ENCODE measurements at regions not wholly inside any gene's neighbourhood (a gene's known extent, or its start where the extent isn't known, plus 50 kb on each side); places are given as distances from the start of the nearest gene placed in this dataset.

GRCh38 chr5:71978216-71978615 lies 129.1 kb upstream of the MAP1B start:
- no peak overlapping the region for H2BK5ac ChIP-seq (ENCODE audit: low read depth, low read length, poor library complexity)
- H3K4ac ChIP-seq (ENCODE audit: low read depth, low read length) = no peak overlapping the region
- no peak overlapping the region for H3K4me3 ChIP-seq (ENCODE audit: low read depth, low read length)
- no peak overlapping the region for H4K91ac ChIP-seq (ENCODE audit: low read depth, low read length)
- H3K4me1 ChIP-seq (ENCODE audit: control insufficient read depth in 1 of 2, insufficient read depth in 2 of 2, low read length in 2 of 2) = peaks cover 0 to under 1% of the 10 kb centered on the region in 2 experiments
- H2AFZ ChIP-seq (ENCODE audit: insufficient read depth, low read length, poor library complexity) = no peak overlapping the region
- no peak overlapping the region for H3K23ac ChIP-seq (ENCODE audit: low read length)
- H3K9ac ChIP-seq (ENCODE audit: low read length) = no peak overlapping the region
- H3K36me3 ChIP-seq (ENCODE audit: control insufficient read depth in 1 of 2, insufficient read depth in 2 of 2, low read length in 2 of 2) = no peaks in the 10 kb centered on the region
- no peaks in the 10 kb centered on the region for H3K79me1 ChIP-seq (ENCODE audit: low read length)
- H3K27me3 ChIP-seq (ENCODE audit: insufficient read depth, low read length) = no peaks in the 10 kb centered on the region
- no CpG with 5 or more reads among the region's 1 CpG for WGBS (ENCODE audit: extremely low coverage, insufficient coverage, insufficient read length)
- no peaks in the 10 kb centered on the region for H3K79me2 ChIP-seq (ENCODE audit: control insufficient read depth, insufficient read depth, low read length, poor library complexity)
- H3K14ac ChIP-seq (ENCODE audit: low read length) = no peak overlapping the region
- H4K8ac ChIP-seq (ENCODE audit: low read depth, low read length) = no peak overlapping the region
- no peak overlapping the region for H3K27ac ChIP-seq (ENCODE audit: low read depth, low read length)
- H2BK12ac ChIP-seq (ENCODE audit: low read length) = no peak overlapping the region
- no peak overlapping the region for H3K18ac ChIP-seq (ENCODE audit: low read length)
- H4K12ac ChIP-seq (ENCODE audit: low read depth, low read length) = no peak overlapping the region
- no peak overlapping the region for H2BK120ac ChIP-seq (ENCODE audit: insufficient read depth, low read length, poor library complexity)
- no peak for DNase-seq
- H2AK5ac ChIP-seq (ENCODE audit: low read length) = no peak overlapping the region
- H3K9me3 ChIP-seq (ENCODE audit: insufficient read depth, low read depth, low read length) = no peaks in the 10 kb centered on the region
- H3K4me2 ChIP-seq (ENCODE audit: low read length) = no peak overlapping the region

GRCh38 chr5:71982717-71983395 lies 124.4 kb upstream of the MAP1B start:
- Histone ChIP-seq H3K27ac (ENCODE audit: low read depth, low read length) (no peak overlapping the region), H3K9me3 (ENCODE audit: insufficient read depth, low read depth, low read length) (no peaks in the 10 kb centered on the region), H2AK5ac (ENCODE audit: low read length) (no peak overlapping the region), H3K4ac (ENCODE audit: low read depth, low read length) (no peak overlapping the region), H4K8ac (ENCODE audit: low read depth, low read length) (no peak overlapping the region), H3K14ac (ENCODE audit: low read length) (no peak overlapping the region), H3K27me3 (ENCODE audit: insufficient read depth, low read length) (no peaks in the 10 kb centered on the region), H3K4me1 (ENCODE audit: control insufficient read depth in 1 of 2, insufficient read depth in 2 of 2, low read length in 2 of 2) (no peaks in the 10 kb centered on the region), H2AFZ (ENCODE audit: insufficient read depth, low read length, poor library complexity) (no peak overlapping the region), H3K36me3 (ENCODE audit: control insufficient read depth in 1 of 2, insufficient read depth in 2 of 2, low read length in 2 of 2) (no peaks in the 10 kb centered on the region), H3K18ac (ENCODE audit: low read length) (no peak overlapping the region), H2BK120ac (ENCODE audit: insufficient read depth, low read length, poor library complexity) (no peak overlapping the region), H3K4me3 (ENCODE audit: low read depth, low read length) (no peak overlapping the region), H4K12ac (ENCODE audit: low read depth, low read length) (no peak overlapping the region), H3K23ac (ENCODE audit: low read length) (no peak overlapping the region), H2BK12ac (ENCODE audit: low read length) (no peak overlapping the region), H3K9ac (ENCODE audit: low read length) (no peak overlapping the region), H3K79me1 (ENCODE audit: low read length) (no peaks in the 10 kb centered on the region), H2BK5ac (ENCODE audit: low read depth, low read length, poor library complexity) (no peak overlapping the region), H3K4me2 (ENCODE audit: low read length) (no peak overlapping the region), H3K79me2 (ENCODE audit: control insufficient read depth, insufficient read depth, low read length, poor library complexity) (no peaks in the 10 kb centered on the region), H4K91ac (ENCODE audit: low read depth, low read length) (no peak overlapping the region)
- no peak for DNase-seq
- WGBS (ENCODE audit: extremely low coverage, insufficient coverage, insufficient read length) = no CpG with 5 or more reads among the region's 2 CpGs

GRCh38 chr5:71986101-71986500 lies 121.2 kb upstream of the MAP1B start:
- no peaks in the 10 kb centered on the region for H3K79me2 ChIP-seq (ENCODE audit: control insufficient read depth, insufficient read depth, low read length, poor library complexity)
- H2AFZ ChIP-seq (ENCODE audit: insufficient read depth, low read length, poor library complexity) = no peak overlapping the region
- H3K4me3 ChIP-seq (ENCODE audit: low read depth, low read length) = no peak overlapping the region
- no CpG with 5 or more reads among the region's 2 CpGs for WGBS (ENCODE audit: extremely low coverage, insufficient coverage, insufficient read length)
- H2BK120ac ChIP-seq (ENCODE audit: insufficient read depth, low read length, poor library complexity) = no peak overlapping the region
- H4K8ac ChIP-seq (ENCODE audit: low read depth, low read length) = no peak overlapping the region
- H3K18ac ChIP-seq (ENCODE audit: low read length) = no peak overlapping the region
- no peak overlapping the region for H4K91ac ChIP-seq (ENCODE audit: low read depth, low read length)
- H4K12ac ChIP-seq (ENCODE audit: low read depth, low read length) = no peak overlapping the region
- H3K79me1 ChIP-seq (ENCODE audit: low read length) = no peaks in the 10 kb centered on the region
- no peaks in the 10 kb centered on the region for H3K27me3 ChIP-seq (ENCODE audit: insufficient read depth, low read length)
- H3K4me2 ChIP-seq (ENCODE audit: low read length) = no peak overlapping the region
- H2BK12ac ChIP-seq (ENCODE audit: low read length) = no peak overlapping the region
- no peaks in the 10 kb centered on the region for H3K4me1 ChIP-seq (ENCODE audit: control insufficient read depth in 1 of 2, insufficient read depth in 2 of 2, low read length in 2 of 2)
- no peaks in the 10 kb centered on the region for H3K9me3 ChIP-seq (ENCODE audit: insufficient read depth, low read depth, low read length)
- no peaks in the 10 kb centered on the region for H3K36me3 ChIP-seq (ENCODE audit: control insufficient read depth in 1 of 2, insufficient read depth in 2 of 2, low read length in 2 of 2)
- H3K23ac ChIP-seq (ENCODE audit: low read length) = no peak overlapping the region
- H3K27ac ChIP-seq (ENCODE audit: low read depth, low read length) = no peak overlapping the region
- H3K4ac ChIP-seq (ENCODE audit: low read depth, low read length) = no peak overlapping the region
- H2AK5ac ChIP-seq (ENCODE audit: low read length) = no peak overlapping the region
- no peak overlapping the region for H3K14ac ChIP-seq (ENCODE audit: low read length)
- no peak overlapping the region for H2BK5ac ChIP-seq (ENCODE audit: low read depth, low read length, poor library complexity)
- DNase-seq = peak in 1 of 2 donors; percentile 31
- H3K9ac ChIP-seq (ENCODE audit: low read length) = no peak overlapping the region

- WGBS (ENCODE audit: extremely low coverage, insufficient coverage, insufficient read length) = no CpG with 5 or more reads among the region's 1 CpG
- no peak overlapping the region for H3K23ac ChIP-seq (ENCODE audit: low read length)
- no peak overlapping the region for H3K4ac ChIP-seq (ENCODE audit: low read depth, low read length)
- no peak for DNase-seq
- no peaks in the 10 kb centered on the region for H3K27me3 ChIP-seq (ENCODE audit: insufficient read depth, low read length)
- H4K8ac ChIP-seq (ENCODE audit: low read depth, low read length) = no peak overlapping the region
- H3K18ac ChIP-seq (ENCODE audit: low read length) = no peak overlapping the region
- H3K9ac ChIP-seq (ENCODE audit: low read length) = no peak overlapping the region
- no peaks in the 10 kb centered on the region for H3K4me1 ChIP-seq (ENCODE audit: control insufficient read depth in 1 of 2, insufficient read depth in 2 of 2, low read length in 2 of 2)
- H3K9me3 ChIP-seq (ENCODE audit: insufficient read depth, low read depth, low read length) = no peaks in the 10 kb centered on the region
- H3K14ac ChIP-seq (ENCODE audit: low read length) = no peak overlapping the region
- H3K79me2 ChIP-seq (ENCODE audit: control insufficient read depth, insufficient read depth, low read length, poor library complexity) = no peaks in the 10 kb centered on the region
- no peak overlapping the region for H2BK5ac ChIP-seq (ENCODE audit: low read depth, low read length, poor library complexity)
- no peaks in the 10 kb centered on the region for H3K79me1 ChIP-seq (ENCODE audit: low read length)
- no peaks in the 10 kb centered on the region for H3K36me3 ChIP-seq (ENCODE audit: control insufficient read depth in 1 of 2, insufficient read depth in 2 of 2, low read length in 2 of 2)
- no peak overlapping the region for H2BK12ac ChIP-seq (ENCODE audit: low read length)
- no peak overlapping the region for H2AK5ac ChIP-seq (ENCODE audit: low read length)
- H3K4me2 ChIP-seq (ENCODE audit: low read length) = no peak overlapping the region
- no peak overlapping the region for H2BK120ac ChIP-seq (ENCODE audit: insufficient read depth, low read length, poor library complexity)
- no peak overlapping the region for H3K27ac ChIP-seq (ENCODE audit: low read depth, low read length)
- no peak overlapping the region for H2AFZ ChIP-seq (ENCODE audit: insufficient read depth, low read length, poor library complexity)
- H3K4me3 ChIP-seq (ENCODE audit: low read depth, low read length) = no peak overlapping the region
- no peak overlapping the region for H4K12ac ChIP-seq (ENCODE audit: low read depth, low read length)
- no peak overlapping the region for H4K91ac ChIP-seq (ENCODE audit: low read depth, low read length)
Observed at GRCh38 chr5:71988808-71989207, 118.5 kb upstream of the MAP1B start.

All from trophoblast cell (in vitro differentiated cells and primary cell).